ENCODE measurements at regions not wholly inside any gene's neighbourhood (a gene's known extent, or its start where the extent isn't known, plus 50 kb on each side); places are given as distances from the start of the nearest gene placed in this dataset.

- Histone ChIP-seq H3K4me1 (ENCODE audit: low read depth) (no peaks in the 10 kb centered on the region), H3K27me3 (no peaks in the 10 kb centered on the region), H3K9me3 (ENCODE audit: low read depth) (no peaks in the 10 kb centered on the region), H3K36me3 (no peaks in the 10 kb centered on the region), H3K27ac (no peak overlapping the region), H3K4me3 (no peak overlapping the region)
- no peak for TF ChIP-seq CTCF (IDR thresholded peaks at IDR 0.05; ENCODE audit: low read depth, low read length)
- no peak for DNase-seq (ENCODE audit: low read depth in 1 of 2, low spot score in 1 of 2)
Observed at GRCh38 chr10:111290649-111291048, 213.8 kb downstream of the ADRA2A start.

GRCh38 chr10:111295788-111296187, 219.0 kb downstream of the ADRA2A start:
- Histone ChIP-seq H3K9me3 (ENCODE audit: low read depth) (no peaks in the 10 kb centered on the region), H3K27ac (no peak overlapping the region), H3K27me3 (no peaks in the 10 kb centered on the region), H3K4me3 (no peak overlapping the region), H3K4me1 (ENCODE audit: low read depth) (no peaks in the 10 kb centered on the region), H3K36me3 (no peaks in the 10 kb centered on the region)
- TF ChIP-seq CTCF (IDR thresholded peaks at IDR 0.05; ENCODE audit: low read depth, low read length): no peak
- DNase-seq (ENCODE audit: low read depth in 1 of 2, low spot score in 1 of 2): no peak

- no peak for TF ChIP-seq CTCF (IDR thresholded peaks at IDR 0.05; ENCODE audit: low read depth, low read length)
- Histone ChIP-seq H3K27ac (no peak overlapping the region), H3K36me3 (no peaks in the 10 kb centered on the region), H3K4me3 (no peak overlapping the region), H3K9me3 (ENCODE audit: low read depth) (no peaks in the 10 kb centered on the region), H3K27me3 (no peaks in the 10 kb centered on the region), H3K4me1 (ENCODE audit: low read depth) (no peaks in the 10 kb centered on the region)
- DNase-seq (ENCODE audit: low read depth in 1 of 2, low spot score in 1 of 2): no peak
Observed at GRCh38 chr10:111297351-111297848, 220.6 kb downstream of the ADRA2A start.

- no peak for DNase-seq (ENCODE audit: low read depth in 1 of 2, low spot score in 1 of 2)
- no peaks in the 10 kb centered on the region for H3K27me3 ChIP-seq
- H3K4me3 ChIP-seq: no peak overlapping the region
- H3K27ac ChIP-seq: no peak overlapping the region
- H3K4me1 ChIP-seq (ENCODE audit: low read depth): no peaks in the 10 kb centered on the region
- no peaks in the 10 kb centered on the region for H3K9me3 ChIP-seq (ENCODE audit: low read depth)
- no peaks in the 10 kb centered on the region for H3K36me3 ChIP-seq
- no peak for TF ChIP-seq CTCF (IDR thresholded peaks at IDR 0.05; ENCODE audit: low read depth, low read length)
Observed at GRCh38 chr10:111298031-111298430, 221.2 kb downstream of the ADRA2A start.

- no peak for TF ChIP-seq CTCF (IDR thresholded peaks at IDR 0.05; ENCODE audit: low read depth, low read length)
- Histone ChIP-seq H3K9me3 (ENCODE audit: low read depth) (no peaks in the 10 kb centered on the region), H3K4me3 (no peak overlapping the region), H3K27me3 (no peaks in the 10 kb centered on the region), H3K27ac (no peak overlapping the region), H3K36me3 (no peaks in the 10 kb centered on the region), H3K4me1 (ENCODE audit: low read depth) (no peaks in the 10 kb centered on the region)
- no peak for DNase-seq (ENCODE audit: low read depth in 1 of 2, low spot score in 1 of 2)
Observed at GRCh38 chr10:111299037-111299436, 222.2 kb downstream of the ADRA2A start.

GRCh38 chr10:111303887-111304286, 227.1 kb downstream of the ADRA2A start:
- no peak for TF ChIP-seq CTCF (IDR thresholded peaks at IDR 0.05; ENCODE audit: low read depth, low read length)
- H3K4me1 ChIP-seq (ENCODE audit: low read depth): no peaks in the 10 kb centered on the region
- H3K27me3 ChIP-seq: no peaks in the 10 kb centered on the region
- DNase-seq (ENCODE audit: low read depth in 1 of 2, low spot score in 1 of 2): no peak
- no peak overlapping the region for H3K4me3 ChIP-seq
- no peaks in the 10 kb centered on the region for H3K9me3 ChIP-seq (ENCODE audit: low read depth)
- no peak overlapping the region for H3K27ac ChIP-seq
- H3K36me3 ChIP-seq: no peaks in the 10 kb centered on the region

Data from cardiac muscle cell (in vitro differentiated cells and primary cell).